ENCODE measurements at regions not wholly inside any gene's neighbourhood (a gene's known extent, or its start where the extent isn't known, plus 50 kb on each side); places are given as distances from the start of the nearest gene placed in this dataset.

DNA sequence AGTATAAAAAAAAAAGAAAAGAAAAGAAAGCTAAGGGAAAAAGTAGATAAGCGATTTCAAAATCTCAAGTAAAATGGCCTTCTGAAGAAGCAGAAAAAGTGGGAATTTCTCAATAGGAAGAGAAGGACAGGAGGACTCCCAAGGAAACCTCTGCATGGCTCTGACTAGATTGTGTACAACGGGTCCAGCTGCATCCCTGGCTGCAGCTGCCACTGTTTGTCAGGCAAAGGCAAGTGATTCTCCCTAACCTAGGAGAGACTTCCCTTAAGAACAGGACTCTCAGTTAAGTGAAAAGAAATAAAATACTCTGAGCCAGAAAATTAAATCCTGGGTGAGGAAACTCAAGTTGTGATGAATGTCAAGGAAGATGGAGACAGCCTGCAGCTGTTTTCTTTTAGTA lies 298.6 kb upstream of the KIAA1217 start:
- TF ChIP-seq EZH2phosphoT487 (IDR thresholded peaks at IDR 0.05; ENCODE audit: insufficient read depth, low read depth) (no peak), EZH2 (IDR thresholded peaks at IDR 0.05; ENCODE audit: insufficient read depth, poor library complexity, severe bottlenecking) (no peak)

Data from GM23248 (cell line).